Body of pancreas (tissue), 4 donors: ENCODE measurements at regions not wholly inside any gene's neighbourhood (a gene's known extent, or its start where the extent isn't known, plus 50 kb on each side); places are given as distances from the start of the nearest gene placed in this dataset.

Experiments used
- ATAC-seq: fragments of 150-250 bp; one replicate; pipeline ENCODE4 v1.9.1; 2016
- DNase-seq, 4 donors: peaks; one replicate each; pipeline ENCODE4 v3.0.0-alpha.2; 2019
- H3K27ac ChIP-seq, 4 donors: fragments of 200-600 bp; sonication (generic); 1 replicate in 3 of 4; 2 replicates in 1 of 4; pipeline versions ENCODE4 v1.5.1 to v1.6.1; 2016 to 2019; ENCODE audit warnings: mild to moderate bottlenecking in 1 of 4, mixed read lengths in 1 of 4, moderate library complexity in 1 of 4
- H3K27me3 ChIP-seq, 2 donors: fragments of 200-600 bp; sonication (generic); one replicate each; pipeline ENCODE4 v1.6.0; 2016; ENCODE audit warnings: mild to moderate bottlenecking in 1 of 2
- H3K36me3 ChIP-seq, 2 donors: fragments of 200-600 bp; sonication (generic); replicated peaks in 1 of 2; 2 replicates each; pipeline ENCODE4 v1.5.1; 2016; ENCODE audit warnings: low read depth in 2 of 2; ENCODE audit not compliant: insufficient read depth in 1 of 2
- H3K4me1 ChIP-seq: fragments of 200-600 bp; sonication (generic); one replicate; pipeline ENCODE4 v1.6.0; 2016
- H3K4me3 ChIP-seq, 2 donors: fragments of 200-600 bp; sonication (generic); 1 replicate in 1 of 2; 2 replicates in 1 of 2; pipeline ENCODE4 v1.5.1; 2016 to 2019
- H3K9me3 ChIP-seq, 3 donors: fragments of 200-600 bp; sonication (generic); 1 replicate in 2 of 3; 2 replicates in 1 of 3; pipeline ENCODE4 v1.5.1; 2016
- CTCF ChIP-seq, 7 experiments: fragments of 450-650 bp in 4 of 7; fragments of 200-600 bp in 3 of 7; sonication (generic) in 3 of 7; IDR thresholded peaks; one replicate each; pipeline ENCODE4 v1.5.1; 2016 to 2019; ENCODE audit warnings: antibody characterized with exemption in 7 of 7
- POLR2A ChIP-seq, 3 donors: fragments of 450-650 bp; IDR thresholded peaks; one replicate each; pipeline ENCODE4 v1.6.1; 2016; ENCODE audit warnings: antibody characterized with exemption in 3 of 3, mild to moderate bottlenecking in 2 of 3
- WGBS, 2 donors: methylation state at CpG; one replicate each; pipeline ENCODE4 v1.1.5; 2017; 5-methylcytosine and 5-hydroxymethylcytosine counted together
- intact Hi-C: fragments of 100-400 bp; cut with DNase I; formaldehyde crosslinking; loops from one replicate; pipeline ENCODE4 v1.15.1; 2023

DNA sequence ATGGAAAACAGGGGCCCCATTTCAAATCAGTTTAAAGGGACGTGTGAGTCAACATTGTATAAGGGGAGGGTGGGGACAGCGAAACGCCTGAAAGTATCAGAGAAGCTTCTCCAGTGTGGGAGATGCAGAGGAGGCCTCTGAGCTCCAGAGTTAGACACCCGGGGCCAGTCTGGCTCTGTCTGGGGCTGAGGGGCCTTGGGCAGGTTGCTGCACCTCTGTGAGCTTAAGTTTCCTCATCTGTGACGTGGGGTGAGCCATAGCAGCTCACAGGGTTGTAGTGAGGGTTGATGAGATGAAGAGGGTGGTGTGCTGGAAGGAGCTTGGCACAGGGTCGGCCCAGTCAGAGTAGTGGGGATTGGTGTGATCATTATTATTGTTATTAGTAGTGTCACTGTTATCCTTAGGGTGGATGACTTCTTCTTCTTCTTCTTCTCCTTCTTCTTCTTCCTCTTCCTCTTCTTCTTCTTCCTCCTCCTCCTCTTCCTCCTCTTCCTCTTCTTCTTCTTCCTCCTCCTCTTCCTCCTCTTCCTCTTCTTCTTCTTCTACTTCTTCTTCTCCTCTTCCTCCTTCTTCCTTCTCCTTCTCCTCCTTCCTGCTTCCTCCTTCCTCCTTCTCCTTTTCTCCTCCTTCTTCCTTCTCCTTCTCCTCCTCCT lies 282.0 kb downstream of the PTPRU start:
- Histone ChIP-seq H3K27me3 (no peaks in the 10 kb centered on the region), H3K4me1 (no peaks in the 10 kb centered on the region), H3K4me3 (no peak overlapping the region), H3K27ac (no peak overlapping the region), H3K36me3 (no peaks in the 10 kb centered on the region), H3K9me3 (no peaks in the 10 kb centered on the region)
- intact Hi-C loops = no loop called here
- WGBS, 2 donors = 59% methylated on average over 6 of the region's 6 CpGs
- TF ChIP-seq CTCF (IDR thresholded peaks at IDR 0.05) = no peak
- DNase-seq = no peak
- no peak for ATAC-seq

DNA sequence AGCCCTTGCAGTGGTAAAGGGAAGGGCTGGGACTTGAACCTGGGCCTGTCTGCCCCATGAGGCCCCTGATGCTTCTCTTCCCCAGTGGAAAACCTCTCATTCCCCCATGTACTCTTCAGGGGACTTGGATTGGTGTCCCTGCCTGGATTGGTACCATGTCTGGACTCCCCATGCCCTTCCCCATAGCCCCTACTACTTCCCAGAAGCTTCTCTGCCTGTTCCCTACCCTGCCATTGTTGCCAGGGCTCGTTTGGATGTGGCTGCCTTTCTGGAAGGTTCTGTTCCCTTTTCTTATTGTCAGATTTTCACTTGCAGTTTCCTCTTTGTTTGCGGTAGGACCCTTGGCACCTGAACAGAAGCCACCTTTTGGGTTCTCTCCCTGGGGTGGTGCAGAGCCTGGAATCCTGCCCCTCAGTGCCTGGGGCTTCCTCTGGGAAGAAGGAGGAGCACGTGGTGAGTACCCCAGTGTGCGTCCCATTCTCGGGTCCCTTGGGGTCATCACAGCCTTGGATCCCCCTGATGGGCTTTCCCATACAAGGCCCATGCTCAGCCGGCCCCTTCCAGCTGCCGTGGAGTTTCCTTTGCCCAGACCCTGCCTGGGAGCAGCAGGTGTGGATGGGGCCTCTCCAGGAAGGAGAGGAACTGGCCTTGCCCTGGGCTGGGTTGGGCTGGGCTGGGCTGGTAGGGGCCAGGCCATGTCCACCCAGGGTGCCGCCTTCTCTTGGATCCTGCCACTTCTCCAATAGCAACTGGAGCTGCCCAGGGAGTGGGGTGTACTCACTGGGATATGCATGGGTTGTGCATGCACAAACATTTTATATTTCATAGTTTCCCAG lies 281.1 kb downstream of the PTPRU start:
- no peak overlapping the region for H3K4me3 ChIP-seq
- TF ChIP-seq CTCF (IDR thresholded peaks at IDR 0.05) = no peak
- TF ChIP-seq POLR2A (IDR thresholded peaks at IDR 0.05) = no peak
- ATAC-seq = no peak
- no peak overlapping the region for H3K27ac ChIP-seq
- WGBS, 2 donors = 61 to 64% methylated on average over 7 to 8 of the region's 8 CpGs
- no peaks in the 10 kb centered on the region for H3K9me3 ChIP-seq
- no peaks in the 10 kb centered on the region for H3K36me3 ChIP-seq
- H3K4me1 ChIP-seq = no peaks in the 10 kb centered on the region
- DNase-seq = no peak
- intact Hi-C loops = no loop called here
- no peaks in the 10 kb centered on the region for H3K27me3 ChIP-seq

DNA sequence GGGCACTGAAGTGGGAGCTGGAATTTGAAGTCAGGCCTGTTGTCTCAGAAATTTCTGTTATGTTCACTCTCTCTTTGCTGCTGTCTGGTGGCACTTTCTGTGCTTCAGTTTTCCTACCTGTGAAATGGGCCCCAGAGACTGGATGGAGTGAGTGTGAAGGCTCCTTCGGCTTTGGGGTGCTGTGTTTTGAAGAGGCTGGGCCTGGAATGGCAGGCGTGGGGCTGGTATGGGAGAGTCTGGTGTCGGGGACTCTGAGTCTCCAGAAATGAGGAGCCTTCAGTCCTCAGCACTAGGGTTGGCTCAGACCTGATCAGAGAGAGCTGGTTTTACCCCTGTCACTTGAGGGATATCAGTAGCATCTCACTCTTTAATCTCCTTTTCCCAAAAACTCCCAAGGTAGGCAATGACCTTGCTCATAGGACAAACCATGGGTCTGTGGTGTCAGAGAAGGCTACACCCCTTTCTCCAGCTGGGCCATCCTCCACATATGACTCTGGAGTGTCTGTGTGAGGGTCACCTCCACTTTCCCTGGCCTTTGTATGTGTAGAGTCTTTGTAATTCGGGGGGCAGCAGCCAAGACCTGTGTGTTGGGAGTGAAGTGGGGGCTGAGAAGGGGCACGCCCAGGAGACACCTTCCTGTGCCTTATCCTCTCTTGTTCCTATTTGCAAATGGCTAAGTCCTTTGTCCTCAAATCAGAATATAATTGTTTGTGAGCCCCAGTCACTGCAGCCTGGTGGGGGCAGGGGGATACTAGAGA lies 279.9 kb downstream of the PTPRU start:
- Histone ChIP-seq H3K9me3 (no peaks in the 10 kb centered on the region), H3K4me3 (no peak overlapping the region), H3K36me3 (no peaks in the 10 kb centered on the region), H3K27ac (no peak overlapping the region), H3K27me3 (no peaks in the 10 kb centered on the region), H3K4me1 (no peaks in the 10 kb centered on the region)
- ATAC-seq (no peak), DNase-seq (no peak)
- intact Hi-C loops = no loop called here
- whole genome bisulfite sequencing, 2 donors = 58 to 72% methylated on average over 5 of the region's 5 CpGs
- TF ChIP-seq CTCF (IDR thresholded peaks at IDR 0.05) (no peak), POLR2A (IDR thresholded peaks at IDR 0.05) (no peak)

GRCh38 chr1:29515170-29515955 lies 279.0 kb downstream of the PTPRU start:
- H3K9me3 ChIP-seq = no peaks in the 10 kb centered on the region
- DNase-seq (no peak), ATAC-seq (no peak)
- intact Hi-C loops = no loop called here
- H3K27me3 ChIP-seq = no peaks in the 10 kb centered on the region
- WGBS, 2 donors = 42 to 55% methylated on average over 7 of the region's 7 CpGs
- no peak overlapping the region for H3K27ac ChIP-seq
- H3K4me3 ChIP-seq = no peak overlapping the region
- H3K36me3 ChIP-seq = no peaks in the 10 kb centered on the region
- H3K4me1 ChIP-seq = no peaks in the 10 kb centered on the region
- TF ChIP-seq CTCF (IDR thresholded peaks at IDR 0.05) (no peak), POLR2A (IDR thresholded peaks at IDR 0.05) (no peak)
